Endothelial cell of umbilical vein (primary cell): ENCODE measurements at regions not wholly inside any gene's neighbourhood (a gene's known extent, or its start where the extent isn't known, plus 50 kb on each side); places are given as distances from the start of the nearest gene placed in this dataset.

Experiments
- BruUV-seq: library from RNA; stranded (reverse); fragments of 400-500 nt; replicated peaks from 2 replicates; lab custom pipeline; 2021; lab: Mats Ljungman, UMichigan
- CTCF ChIA-PET: fragments of 300-600, 350-600 bp; sonication (Branson Sonifier 250); formaldehyde crosslinking; loops from one replicate; lab custom pipeline; 2021; ENCODE audit warnings: antibody characterized with exemption, inconsistent platforms; lab: Charles Lee
- POLR2A ChIA-PET: fragments of 300-600, 350-600 bp; sonication (Branson Sonifier 250); formaldehyde crosslinking; loops from one replicate; lab custom pipeline; 2021; ENCODE audit warnings: antibody characterized with exemption, inconsistent platforms; lab: Charles Lee
- DNase-seq: peaks from one replicate; pipeline ENCODE4 v3.0.0-alpha.2; 2011; ENCODE audit warnings: low read depth, low spot score
- FAIRE-seq: peaks from 2 replicates; lab custom pipeline; 2011; peaks lifted over from hg19 to GRCh38; lab: Jason Lieb, UNC
- H2AFZ ChIP-seq: 2 replicates; pipeline ENCODE4 v1.6.0; 2012; ENCODE audit warnings: low read depth, low read length, control low read depth, inconsistent platforms
- H3K27ac ChIP-seq: 2 replicates; pipeline ENCODE4 v1.5.1; 2011; ENCODE audit warnings: low read depth, mild to moderate bottlenecking, control low read depth, low read length, moderate library complexity; ENCODE audit not compliant: insufficient read depth
- H3K27me3 ChIP-seq, 2 experiments: 2 replicates each; pipeline versions ENCODE4 v1.6.0 to v1.6.1; 2011; ENCODE audit warnings: low read length in 2 of 2, mixed read lengths in 1 of 2; ENCODE audit not compliant: control insufficient read depth in 2 of 2, insufficient read depth in 2 of 2
- H3K36me3 ChIP-seq, 2 experiments: 2 replicates in 1 of 2; 3 replicates in 1 of 2; pipeline ENCODE4 v1.5.1; 2011; ENCODE audit warnings: low read length in 2 of 2, mild to moderate bottlenecking in 1 of 2, moderate library complexity in 1 of 2; ENCODE audit not compliant: control insufficient read depth in 2 of 2, insufficient read depth in 2 of 2; ENCODE audit errors: extremely low read depth in 1 of 2
- H3K4me1 ChIP-seq: 3 replicates; pipeline ENCODE4 v1.5.1; 2011; ENCODE audit warnings: mild to moderate bottlenecking, low read length; ENCODE audit not compliant: control insufficient read depth, insufficient read depth; ENCODE audit errors: extremely low read depth
- H3K4me2 ChIP-seq: 2 replicates; pipeline ENCODE4 v1.6.1; 2011; ENCODE audit warnings: low read length, control low read depth, mixed read lengths; ENCODE audit not compliant: insufficient read depth
- H3K4me3 ChIP-seq, 3 experiments: fragments of 200-600 bp in 1 of 3; sonication (generic), shearing (Covaris generic) in 1 of 3; replicated peaks in 1 of 3; 2 replicates each; pipeline ENCODE4 v1.5.1; 2011 to 2016; ENCODE audit warnings: control low read depth in 3 of 3, low read length in 3 of 3, mild to moderate bottlenecking in 2 of 3, inconsistent platforms in 1 of 3, low read depth in 1 of 3, moderate library complexity in 1 of 3; ENCODE audit not compliant: insufficient read depth in 1 of 3
- H3K79me2 ChIP-seq: 2 replicates; pipeline ENCODE4 v1.6.0; 2012; ENCODE audit warnings: low read length, inconsistent platforms; ENCODE audit not compliant: control insufficient read depth, insufficient read depth
- H3K9ac ChIP-seq: replicated peaks from 2 replicates; pipeline ENCODE3; 2011; ENCODE audit warnings: low read length, control low read depth; ENCODE audit not compliant: insufficient read depth; ENCODE audit errors: extremely low read depth
- H3K9me1 ChIP-seq: replicated peaks from 3 replicates; pipeline ENCODE4 v1.6.0; 2011; ENCODE audit warnings: mild to moderate bottlenecking, low read length; ENCODE audit not compliant: control insufficient read depth, insufficient read depth; ENCODE audit errors: extremely low read depth
- H3K9me3 ChIP-seq: replicated peaks from 2 replicates; pipeline ENCODE4 v1.5.1; 2012; ENCODE audit warnings: low read length, inconsistent platforms; ENCODE audit not compliant: control insufficient read depth, insufficient read depth
- H4K20me1 ChIP-seq: replicated peaks from 2 replicates; pipeline ENCODE3; 2011; ENCODE audit warnings: mild to moderate bottlenecking, low read length; ENCODE audit not compliant: control insufficient read depth, insufficient read depth; ENCODE audit errors: extremely low read depth
- CTCF ChIP-seq, 2 donors: IDR thresholded peaks; 1 replicate in 1 of 2; 2 replicates in 1 of 2; pipeline ENCODE4 v1.5.1; 2011; ENCODE audit warnings: low read length in 2 of 2, mild to moderate bottlenecking in 2 of 2, moderate library complexity in 2 of 2, control low read depth in 1 of 2, inconsistent platforms in 1 of 2, low read depth in 1 of 2; ENCODE audit not compliant: insufficient read depth in 1 of 2; ENCODE audit errors: extremely low read depth in 1 of 2
- EZH2 ChIP-seq: IDR thresholded peaks from 2 replicates; pipeline ENCODE4 v1.6.1; 2012; ENCODE audit warnings: borderline replicate concordance, low read depth, mild to moderate bottlenecking, moderate library complexity, low read length, inconsistent platforms; ENCODE audit not compliant: severe bottlenecking
- FOS ChIP-seq: IDR thresholded peaks from 2 replicates; pipeline ENCODE4 v1.6.1; 2011; ENCODE audit warnings: mild to moderate bottlenecking, low read length, moderate library complexity, borderline replicate concordance; ENCODE audit not compliant: insufficient read depth
- GATA2 ChIP-seq: IDR thresholded peaks from 2 replicates; pipeline ENCODE4 v1.7.0; 2011; ENCODE audit warnings: low read depth, mild to moderate bottlenecking, moderate library complexity, mixed read lengths, low read length; ENCODE audit not compliant: insufficient read length, insufficient read depth
- JUN ChIP-seq: IDR thresholded peaks from 2 replicates; pipeline ENCODE4 v1.6.1; 2011; ENCODE audit warnings: borderline replicate concordance, low read depth; ENCODE audit not compliant: insufficient read length, insufficient read depth
- MAX ChIP-seq: IDR thresholded peaks from 2 replicates; pipeline ENCODE4 v1.6.1; 2011; ENCODE audit not compliant: insufficient read depth, insufficient read length
- MYC ChIP-seq: IDR thresholded peaks from one replicate; pipeline ENCODE4 v1.6.1; 2011; ENCODE audit warnings: mild to moderate bottlenecking, low read depth, low read length
- POLR2A ChIP-seq: IDR thresholded peaks from 2 replicates; pipeline ENCODE4 v1.6.1; 2012; ENCODE audit warnings: low read depth, mild to moderate bottlenecking, control low read depth, low read length
- POLR2AphosphoS5 ChIP-seq: IDR thresholded peaks from 2 replicates; pipeline ENCODE4 v1.6.1; 2012; ENCODE audit warnings: low read depth, mild to moderate bottlenecking, control low read depth, low read length, moderate library complexity; ENCODE audit not compliant: insufficient read depth
- dilution Hi-C: fragments of 300-500 bp; cut with MboI; formaldehyde crosslinking; loops from one replicate; pipeline ENCODE4 v1.15.0; 2019; ENCODE audit warnings: low sequenced_read_pairs; ENCODE audit not compliant: extremely low pct_ligation_motif_present
- intact Hi-C: fragments of 100-400 bp; cut with micrococcal nuclease; formaldehyde crosslinking; loops from one replicate; pipeline ENCODE4 v1.10.0; 2022

- Histone ChIP-seq H2AFZ (no peak overlapping the region), H3K9me1 (no peaks in the 10 kb centered on the region), H3K4me1 (no peaks in the 10 kb centered on the region), H3K4me3 (no peak overlapping the region), H4K20me1 (no peaks in the 10 kb centered on the region), H3K9me3 (no peaks in the 10 kb centered on the region), H3K27ac (no peak overlapping the region), H3K36me3 (no peaks in the 10 kb centered on the region), H3K4me2 (no peak overlapping the region), H3K9ac (no peak overlapping the region), H3K27me3 (no peaks in the 10 kb centered on the region), H3K79me2 (no peaks in the 10 kb centered on the region)
- CTCF ChIA-PET = interaction anchor here (0.9 kb wide), 1 partner anchor 312 kb away, joined by 3 read pairs; no protein-coding TSS in a partner anchor
- FAIRE-seq = no peak
- POLR2A ChIA-PET = no interaction called here
- DNase-seq = no peak
- intact Hi-C loops (loop anchor here (5.0 kb wide), 1 partner anchor 477 kb away; no protein-coding TSS in a partner anchor), dilution Hi-C loops (no loop called here)
- TF ChIP-seq JUN = no peak
- TF ChIP-seq FOS = no peak
- no peak for TF ChIP-seq POLR2AphosphoS5
- no TSS peak for BruUV-seq
Observed at GRCh38 chr7:46775020-46775419, 806.9 kb downstream of the TNS3 start.

- Histone ChIP-seq H3K27ac (no peak overlapping the region), H3K4me1 (no peaks in the 10 kb centered on the region), H3K79me2 (no peaks in the 10 kb centered on the region), H4K20me1 (no peaks in the 10 kb centered on the region), H3K4me2 (no peak overlapping the region), H3K27me3 (no peaks in the 10 kb centered on the region), H3K4me3 (no peak overlapping the region), H2AFZ (no peak overlapping the region), H3K9ac (no peak overlapping the region), H3K9me1 (no peaks in the 10 kb centered on the region), H3K9me3 (no peaks in the 10 kb centered on the region), H3K36me3 (no peaks in the 10 kb centered on the region)
- FAIRE-seq (no peak), DNase-seq (no peak)
- no peak for TF ChIP-seq GATA2
- TF ChIP-seq MAX = no peak
- no peak for TF ChIP-seq EZH2
- TF ChIP-seq CTCF (IDR thresholded peaks at IDR 0.05; ENCODE audit: extremely low read depth in 1 of 2, insufficient read depth in 1 of 2, low read depth in 1 of 2, low read length in 2 of 2) = no peak
- no peak for TF ChIP-seq JUN
- TF ChIP-seq POLR2AphosphoS5 = no peak
- TF ChIP-seq FOS = no peak
- TF ChIP-seq POLR2A = no peak
- no peak for TF ChIP-seq MYC
- CTCF ChIA-PET = no interaction called here
- dilution Hi-C loops = no loop called here
- intact Hi-C loops = no loop called here
- POLR2A ChIA-PET = no interaction called here
- no TSS peak for BruUV-seq
Observed at GRCh38 chr7:46774515-46774914, 807.4 kb downstream of the TNS3 start.
